KBM-7 (cell line): ENCODE measurements at regions not wholly inside any gene's neighbourhood (a gene's known extent, or its start where the extent isn't known, plus 50 kb on each side); places are given as distances from the start of the nearest gene placed in this dataset.
"Not testable (repeated sequence)": the region's sequence is repeated elsewhere in the genome, so short reads cannot be mapped to it uniquely, and the experiment has no call there.

ENCODE experiments used
- DNase-seq: peaks from one replicate; pipeline ENCODE4 v3.0.0-alpha.2; 2015
- in situ Hi-C: fragments of 300-500 bp; cut with MboI; formaldehyde crosslinking; loops from 2 replicates; pipeline ENCODE4 v1.14.3; 2020; ENCODE audit warnings: low sequenced_read_pairs, low pct_unique_long_range_greater_than_20kb, mixed read lengths

DNA sequence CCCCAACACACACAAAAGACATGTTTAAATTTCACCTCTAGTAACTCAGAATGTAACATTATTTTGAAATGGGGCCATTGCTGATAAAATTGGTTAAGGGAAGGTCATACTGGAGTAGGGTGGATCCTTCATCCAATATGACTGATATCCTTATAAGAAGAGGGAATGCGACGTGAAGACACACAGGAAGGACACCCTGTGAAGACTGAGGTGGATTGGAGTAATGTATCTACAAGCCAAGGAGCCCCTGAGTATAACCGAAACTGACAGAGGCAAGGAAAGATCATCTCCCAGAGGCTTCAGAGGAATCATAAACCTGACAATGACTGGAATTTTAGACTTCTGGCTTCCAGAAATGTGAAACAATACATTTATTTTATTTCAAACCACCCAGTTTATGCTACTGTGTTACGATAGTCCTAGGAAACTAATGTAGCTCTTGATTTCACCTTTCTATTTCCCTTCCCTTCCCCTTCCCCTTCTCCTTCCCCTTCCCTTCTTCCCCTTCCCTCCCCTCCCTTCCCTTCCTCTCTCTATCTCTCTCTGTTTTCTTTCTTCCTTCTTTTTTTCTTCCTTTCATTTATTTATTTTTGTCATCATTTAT lies 1775.4 kb downstream of the LRRC4C start:
- in situ Hi-C loops: no loop called here
- DNase-seq: no peak

DNA sequence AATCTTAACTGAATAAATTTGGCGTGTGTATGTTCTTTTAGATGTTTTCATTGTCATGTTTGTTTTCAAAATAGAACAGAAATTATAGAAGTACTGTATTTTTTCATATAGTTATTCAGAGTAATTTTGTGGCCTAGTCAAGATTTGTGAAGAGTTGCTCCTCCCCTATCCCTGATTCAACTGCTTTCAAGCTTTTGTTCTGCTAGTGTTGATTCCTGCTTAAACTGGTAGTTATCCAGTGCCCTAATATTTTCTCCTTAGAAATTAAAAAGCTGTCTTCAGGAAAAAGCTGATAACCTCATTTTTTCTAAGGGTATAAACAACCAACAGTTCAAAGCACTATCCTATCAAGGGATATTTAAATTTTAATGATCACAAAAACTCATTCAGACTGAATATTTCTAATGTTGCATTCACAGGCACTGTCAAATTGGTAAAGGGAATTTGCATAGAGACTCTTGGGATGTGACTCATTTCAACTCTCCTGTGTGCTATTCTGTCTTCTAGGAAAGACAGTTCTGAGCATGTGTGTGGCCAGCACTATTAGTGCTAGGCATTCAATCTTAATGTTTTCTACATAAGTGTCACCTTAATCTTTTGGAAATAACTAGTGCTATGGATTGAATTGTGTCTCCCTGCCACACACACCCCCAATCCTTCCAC lies 1776.0 kb downstream of the LRRC4C start:
- no peak for DNase-seq
- in situ Hi-C loops: no loop called here

DNA sequence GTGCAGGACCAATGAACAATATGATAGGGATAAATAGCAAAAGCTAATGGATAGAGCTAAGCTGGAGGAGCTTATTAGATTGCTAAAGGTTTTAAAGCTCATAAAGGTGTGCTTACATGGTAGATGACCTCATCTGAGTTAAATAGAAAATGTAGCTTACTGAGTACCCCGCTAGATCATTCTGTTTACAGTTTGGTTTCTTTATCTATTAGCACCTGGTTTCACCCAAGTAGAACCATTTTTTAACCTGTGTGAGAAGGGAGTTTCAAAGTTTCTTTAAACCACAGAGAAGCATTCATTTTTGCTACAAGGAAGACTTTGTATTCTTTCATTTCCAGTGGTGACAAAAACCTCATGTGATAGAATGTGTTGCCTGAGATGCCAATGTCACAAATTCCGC lies 1778.0 kb downstream of the LRRC4C start:
- in situ Hi-C loops: no loop called here
- DNase-seq: no peak

DNA sequence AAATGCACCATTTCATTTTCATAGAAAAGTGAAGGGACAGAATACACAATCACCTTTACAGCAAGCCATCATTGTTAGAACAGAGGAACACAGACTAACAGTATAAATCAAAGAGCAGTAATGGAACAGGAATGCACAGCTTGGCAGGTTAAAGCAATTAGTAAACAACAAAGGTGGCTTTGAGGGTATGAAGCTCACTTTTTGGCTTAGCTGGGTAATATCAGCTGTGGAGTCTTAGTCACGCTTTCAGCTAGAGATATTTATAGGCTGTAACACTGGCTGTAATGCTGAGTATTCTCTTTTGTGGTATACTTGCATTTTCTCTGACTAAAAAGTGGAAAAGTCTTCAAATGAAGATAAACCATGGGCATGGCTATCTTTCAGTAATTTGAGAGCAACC lies 1780.5 kb downstream of the LRRC4C start:
- in situ Hi-C loops: no loop called here

DNA sequence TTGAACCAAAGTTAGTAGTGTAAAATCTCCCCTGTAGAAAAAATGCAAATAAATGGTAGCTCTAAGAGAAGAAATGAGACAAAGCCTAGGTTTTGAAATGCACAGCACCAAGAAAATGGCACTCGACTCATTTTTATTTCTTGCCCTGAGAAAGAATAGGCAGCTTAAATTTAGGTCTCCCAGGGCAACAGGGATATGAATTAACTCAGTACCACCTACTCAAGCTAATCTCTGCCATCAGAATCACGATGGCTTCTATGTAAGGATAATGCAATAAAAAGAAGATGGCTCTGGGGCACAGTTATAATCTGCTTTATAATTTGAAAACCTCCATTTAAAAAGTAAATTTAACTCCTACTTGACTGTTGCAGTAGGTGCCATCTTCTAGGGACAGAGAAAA lies 1784.3 kb downstream of the LRRC4C start:
- in situ Hi-C loops: no loop called here
- no peak for DNase-seq

More for the DNA sequence above, 1780.5 kb downstream of the LRRC4C start:
- DNase-seq: no peak

DNA sequence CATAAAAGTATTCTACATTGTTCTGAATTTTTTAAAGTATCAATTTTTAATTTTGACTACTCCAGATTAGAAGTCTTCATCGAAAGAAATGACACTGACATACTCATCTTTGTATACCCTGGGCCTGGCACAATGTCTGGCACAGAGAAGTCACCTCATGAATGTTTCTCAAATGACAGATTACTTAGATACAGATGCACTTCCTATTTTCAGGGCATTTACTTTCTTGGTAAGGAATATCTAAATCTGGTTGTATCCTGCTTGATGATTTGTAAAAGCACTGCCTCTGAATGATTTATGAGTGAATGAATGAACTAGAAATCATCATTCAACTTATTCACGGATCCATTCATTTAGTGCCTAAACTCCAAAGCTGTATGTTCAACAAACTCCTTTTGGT lies 1784.7 kb downstream of the LRRC4C start:
- in situ Hi-C loops: no loop called here
- DNase-seq: no peak

DNA sequence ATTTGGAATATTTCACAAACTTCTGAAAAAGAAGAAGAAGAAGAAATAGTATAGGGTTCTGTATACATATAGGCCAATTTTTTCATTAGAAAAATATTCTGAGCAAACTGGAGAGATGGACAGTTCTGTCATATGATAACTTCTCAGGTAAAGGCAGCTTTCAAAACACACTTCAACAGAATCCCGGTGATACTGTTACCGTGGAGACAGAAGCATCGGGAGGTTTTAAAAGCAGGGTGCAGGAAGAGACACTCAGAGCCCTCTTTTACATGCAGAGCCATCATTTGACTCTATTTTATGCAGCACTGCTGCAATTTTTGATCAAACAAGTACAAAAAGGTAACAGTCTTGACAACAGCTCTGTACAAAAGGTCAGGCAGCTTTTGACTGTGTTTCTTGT lies 1785.4 kb downstream of the LRRC4C start:
- no peak for DNase-seq
- in situ Hi-C loops: no loop called here

DNA sequence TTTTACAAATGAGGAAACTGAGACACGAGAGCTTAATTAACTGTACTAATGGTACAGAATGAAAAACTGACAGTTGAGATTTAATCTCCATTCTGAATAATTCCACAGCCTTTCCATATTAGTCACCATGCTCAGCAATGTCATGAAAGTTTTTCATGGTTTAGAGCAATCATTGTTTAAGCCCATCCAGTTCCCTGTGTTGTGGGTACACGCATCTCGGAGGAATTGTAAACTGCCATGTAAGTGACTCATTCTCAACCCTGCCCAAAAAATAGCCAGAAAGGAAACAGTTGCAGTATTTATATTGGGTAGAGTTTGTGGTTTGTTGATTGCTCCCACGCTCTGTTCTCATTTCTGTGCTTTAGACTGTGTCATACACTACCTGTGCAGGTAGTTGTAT lies 1790.8 kb downstream of the LRRC4C start:
- DNase-seq: no peak
- in situ Hi-C loops: no loop called here

DNA sequence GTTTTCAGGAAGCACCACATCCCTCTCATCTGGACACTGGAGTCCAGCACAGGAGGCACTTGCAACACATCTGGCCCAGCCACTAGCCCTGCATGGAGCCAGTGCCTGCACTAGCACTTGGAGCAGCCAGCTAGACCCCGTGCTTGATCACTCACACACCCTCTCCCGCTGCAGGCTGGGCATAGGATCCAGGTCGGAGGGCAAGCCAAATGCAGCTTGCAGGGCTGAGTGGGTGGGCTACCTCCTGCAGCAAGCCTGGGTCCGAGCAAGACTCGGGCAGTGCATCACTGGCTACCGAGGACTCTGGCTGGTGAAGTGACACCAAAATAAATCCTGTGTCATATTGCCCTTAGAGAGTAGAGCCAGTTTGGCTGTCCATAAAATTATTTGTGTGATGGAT lies 1795.4 kb downstream of the LRRC4C start:
- in situ Hi-C loops: no loop called here
- no peak for DNase-seq

DNA sequence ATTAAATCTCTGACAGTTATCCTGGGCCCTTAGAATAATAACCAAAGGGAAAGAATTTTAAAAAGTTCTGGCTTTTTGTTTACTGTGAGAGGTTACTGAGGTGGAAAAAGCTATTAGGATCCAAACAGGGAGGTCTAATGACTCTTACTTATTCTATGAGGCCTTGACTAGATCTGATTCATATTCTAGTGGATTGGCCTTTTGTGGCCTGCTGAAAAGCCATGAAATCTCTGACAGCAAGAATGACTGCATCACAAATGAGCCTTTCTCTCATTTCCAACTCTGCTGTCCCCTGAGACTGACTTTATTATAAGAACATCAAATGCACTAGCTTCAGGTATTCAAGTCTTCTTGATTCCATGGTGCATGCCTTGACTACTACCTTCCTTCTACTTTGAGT lies 1797.6 kb downstream of the LRRC4C start:
- no peak for DNase-seq
- in situ Hi-C loops: no loop called here

DNA sequence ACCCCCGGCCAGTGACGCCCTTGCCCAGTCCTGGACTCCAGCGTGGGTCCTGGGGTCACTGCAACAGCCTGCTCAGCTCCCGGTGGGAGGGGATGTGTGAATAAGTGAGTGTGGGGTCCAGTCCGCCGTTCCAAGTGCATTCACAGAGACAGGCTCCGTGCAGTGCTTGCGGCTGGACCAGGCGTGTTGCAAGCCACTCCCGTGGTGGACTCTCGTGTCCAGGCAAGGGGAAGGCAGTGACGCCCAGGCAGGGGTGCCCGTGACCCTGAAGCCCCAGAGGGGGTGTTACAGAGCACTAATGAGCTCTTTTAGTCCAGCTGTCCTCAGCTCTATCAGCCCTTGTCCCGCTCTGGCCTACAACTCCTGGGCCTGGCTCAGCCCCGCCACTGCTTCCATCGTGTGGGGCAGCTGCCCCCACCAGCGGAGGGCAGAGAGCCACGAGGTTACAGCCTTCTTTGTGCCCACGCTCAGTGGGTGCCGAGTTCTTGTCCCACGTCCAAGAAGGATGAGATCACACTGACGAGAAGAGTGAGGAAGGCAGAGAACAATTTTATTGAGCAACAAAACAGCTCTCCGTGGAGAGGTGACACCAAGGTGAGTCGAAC lies 1807.5 kb downstream of the LRRC4C start:
- in situ Hi-C loops: no loop called here
- DNase-seq: no peak

DNA sequence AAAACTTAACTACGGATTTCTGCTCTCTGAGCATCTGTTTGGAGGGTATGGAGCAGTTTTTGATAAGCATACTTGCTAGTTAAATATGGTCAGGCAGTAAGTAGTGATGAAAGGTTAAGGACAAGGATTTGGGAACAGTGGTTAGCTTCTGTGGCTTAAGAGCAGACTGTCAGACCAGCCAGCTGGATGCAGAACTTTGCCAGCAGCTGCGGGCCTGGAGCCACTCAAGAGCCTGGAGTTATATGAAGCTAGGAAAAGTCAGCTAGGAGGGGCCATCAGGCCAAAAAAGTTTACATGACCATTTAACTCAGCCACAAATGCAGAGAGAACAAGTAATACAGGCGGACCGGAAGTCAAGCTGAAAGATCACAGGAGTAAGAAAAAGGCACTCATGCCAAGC lies 1817.7 kb downstream of the LRRC4C start:
- in situ Hi-C loops: no loop called here
- no peak for DNase-seq

DNA sequence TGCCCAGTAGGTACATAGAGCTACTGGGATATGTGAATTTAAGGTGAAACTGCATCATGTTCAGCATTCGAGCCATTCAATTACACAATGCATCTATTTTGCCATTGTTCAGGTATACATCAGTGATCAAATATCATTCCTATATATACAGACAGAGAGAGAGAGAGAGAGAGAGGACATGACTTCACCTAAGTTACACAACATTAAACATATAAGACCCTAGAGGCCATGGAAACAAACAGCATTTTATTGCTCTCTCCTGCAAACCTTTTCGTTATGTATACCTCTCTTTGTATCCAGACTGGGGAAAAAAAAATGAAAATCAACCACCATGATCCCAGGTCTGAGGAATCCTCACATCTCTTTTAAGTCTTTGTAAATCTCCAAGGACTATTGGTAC lies 1829.1 kb downstream of the LRRC4C start:
- in situ Hi-C loops: no loop called here
- DNase-seq: no peak

DNA sequence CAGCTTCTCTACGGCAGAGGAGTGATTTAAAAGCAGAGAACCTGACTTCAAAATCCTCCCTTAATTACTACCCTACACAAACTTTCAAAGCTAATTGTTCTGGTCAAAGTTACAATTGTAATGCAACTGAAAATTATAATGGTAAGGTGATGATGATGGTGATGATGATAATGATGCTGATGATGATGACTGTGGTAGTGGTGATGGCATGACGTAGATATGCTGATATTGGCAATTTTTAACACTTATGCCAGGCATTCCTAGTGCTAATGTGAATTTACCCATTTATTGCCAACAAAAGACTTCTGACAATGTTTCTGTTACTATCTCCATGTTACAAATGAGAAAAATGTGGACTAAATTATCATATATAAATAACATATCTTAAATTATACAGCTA lies 1831.1 kb downstream of the LRRC4C start:
- no peak for DNase-seq
- in situ Hi-C loops: no loop called here

DNA sequence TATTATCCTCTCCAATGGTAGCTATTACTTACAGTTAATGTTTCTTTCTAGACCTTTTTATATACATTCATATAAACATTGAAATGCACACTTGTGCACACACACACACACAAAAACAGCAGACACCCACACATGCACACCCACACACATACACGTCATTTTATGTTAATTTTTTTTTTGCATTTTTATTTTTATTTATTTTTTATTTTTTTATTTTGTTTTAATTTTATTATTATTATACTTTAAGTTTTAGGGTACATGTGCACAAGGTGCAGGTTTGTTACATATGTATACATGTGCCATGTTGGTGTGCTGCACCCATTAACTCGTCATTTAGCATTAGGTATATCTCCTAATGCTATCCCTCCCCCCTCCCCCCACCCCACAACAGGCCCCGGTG lies 1839.1 kb downstream of the LRRC4C start:
- in situ Hi-C loops, DNase-seq: not testable (repeated sequence)

DNA sequence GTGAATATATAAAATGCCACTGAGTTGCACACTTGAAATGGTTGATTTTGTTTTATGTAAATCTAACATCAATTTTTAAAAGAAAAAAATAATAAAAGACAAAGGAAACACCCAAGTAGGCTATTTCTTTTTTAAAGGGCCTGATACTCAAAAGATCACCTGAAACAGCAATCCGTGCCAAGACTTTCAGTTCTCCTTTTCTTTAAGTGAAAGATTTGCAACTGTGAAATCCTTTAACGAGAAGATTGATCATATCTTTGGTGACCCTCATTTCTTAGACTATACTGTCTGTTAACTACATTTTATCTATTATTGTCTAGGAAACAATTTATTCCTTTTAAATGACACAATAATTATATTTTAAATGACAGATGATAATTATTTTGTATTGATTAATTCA lies 1841.5 kb downstream of the LRRC4C start:
- in situ Hi-C loops: no loop called here
- no peak for DNase-seq

DNA sequence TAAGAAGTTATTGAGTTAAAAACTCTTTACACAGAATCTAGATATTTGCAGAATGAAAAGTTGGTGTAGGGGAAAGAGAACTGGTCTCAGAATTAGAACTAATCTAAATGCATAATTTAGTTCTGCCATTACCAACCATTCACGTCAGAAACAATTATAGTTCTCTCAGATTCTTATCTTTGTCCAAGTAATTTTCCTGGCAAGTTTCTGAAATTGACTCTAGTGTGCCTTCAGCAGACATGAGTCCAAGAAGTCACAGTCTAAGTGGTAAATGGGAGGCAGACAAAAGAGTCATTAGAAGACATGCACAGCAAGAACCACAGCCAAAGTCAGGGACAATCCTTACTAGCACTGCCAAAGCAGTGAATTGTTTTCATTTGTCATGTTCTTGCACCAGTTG lies 1870.1 kb downstream of the LRRC4C start:
- DNase-seq: no peak
- in situ Hi-C loops: no loop called here

DNA sequence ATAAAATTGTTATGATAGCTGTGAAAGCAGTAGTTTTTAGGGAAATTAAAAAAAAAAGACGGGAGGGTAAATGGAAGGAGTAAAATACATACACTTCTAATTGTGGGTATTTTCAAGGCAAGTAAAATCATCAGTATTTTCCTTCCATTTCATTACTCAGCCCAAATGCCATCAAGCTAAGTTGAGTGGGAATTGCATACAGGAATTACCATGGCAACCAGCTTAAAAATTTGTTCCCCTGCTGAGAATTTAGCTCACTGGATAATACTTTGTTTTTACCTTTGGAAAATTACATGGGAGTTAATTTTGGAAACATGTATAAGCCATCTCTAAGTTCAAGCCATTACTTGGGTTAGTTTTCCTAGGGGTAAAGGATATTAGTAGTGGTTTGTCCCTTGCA lies 1873.4 kb downstream of the LRRC4C start:
- no peak for DNase-seq
- in situ Hi-C loops: no loop called here

DNA sequence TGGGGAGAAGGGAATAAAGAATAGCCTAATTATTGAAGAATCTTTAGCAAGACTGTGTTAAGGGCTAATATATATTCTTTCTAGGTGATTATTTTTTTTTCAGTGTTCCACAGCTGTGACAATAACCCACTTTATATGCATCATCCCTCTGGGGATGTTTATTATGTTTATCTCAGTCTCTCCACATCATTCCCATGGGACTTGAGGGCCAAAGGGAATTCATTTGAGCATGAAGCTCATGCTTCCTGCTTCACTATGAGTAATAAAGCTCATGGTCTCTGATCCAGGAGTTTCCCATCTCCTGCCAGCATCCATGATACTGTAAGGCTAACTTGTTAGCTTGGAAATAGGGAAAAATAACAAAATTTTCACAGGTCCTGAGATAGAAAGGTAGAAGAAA lies 1888.4 kb downstream of the LRRC4C start:
- in situ Hi-C loops: no loop called here
- DNase-seq: no peak

DNA sequence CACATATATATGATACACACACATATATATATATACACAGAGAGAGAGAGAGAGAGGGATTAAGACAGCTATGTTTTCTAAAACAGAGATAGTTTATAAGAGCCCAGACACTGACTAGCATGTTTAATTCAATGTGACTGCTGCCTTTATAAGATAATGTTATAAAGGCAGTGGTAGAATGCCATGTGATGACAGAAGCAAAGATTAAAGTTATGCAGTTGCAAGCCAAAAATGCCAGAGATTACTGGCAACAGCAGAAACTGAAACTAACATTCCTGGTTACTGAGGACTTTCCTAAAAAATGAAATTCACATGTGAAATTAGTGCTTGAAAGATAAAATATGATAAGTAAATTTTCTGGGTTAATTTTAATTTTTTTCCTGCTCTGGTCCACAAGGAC lies 1888.9 kb downstream of the LRRC4C start:
- DNase-seq: no peak
- in situ Hi-C loops: no loop called here

DNA sequence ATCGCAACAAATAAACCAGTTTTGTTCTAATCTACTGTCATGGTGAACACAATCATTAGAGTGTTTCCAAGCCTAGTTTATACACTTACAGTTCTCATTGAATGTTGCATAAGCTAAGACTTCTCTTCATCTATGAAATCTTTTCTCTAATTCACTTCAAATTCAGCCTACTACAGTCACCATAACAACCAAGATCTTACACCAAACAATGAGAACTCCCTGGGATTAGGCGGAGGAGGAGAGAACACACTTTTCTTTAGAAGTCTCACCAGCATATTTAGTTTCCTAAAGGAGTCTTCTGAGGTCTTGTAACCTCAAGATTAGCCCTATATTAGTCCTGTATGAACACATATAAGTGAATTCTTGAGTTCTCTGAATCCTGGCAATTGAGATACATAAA lies 1889.7 kb downstream of the LRRC4C start:
- DNase-seq: no peak
- in situ Hi-C loops: no loop called here
